HAP-1 (cell line): ENCODE measurements at regions not wholly inside any gene's neighbourhood (a gene's known extent, or its start where the extent isn't known, plus 50 kb on each side); places are given as distances from the start of the nearest gene placed in this dataset.
"Not testable (repeated sequence)": the region's sequence is repeated elsewhere in the genome, so short reads cannot be mapped to it uniquely, and the experiment has no call there.

Experiments used
- DNase-seq, 2 experiments: peaks; one replicate each; pipeline ENCODE4 v3.0.0-alpha.2; 2016 to 2020; ENCODE audit warnings: low spot score in 2 of 2
- H3K27me3 ChIP-seq: fragments of 250-450 bp; sonication (Bioruptor Pico); 2 replicates; pipeline ENCODE4 v1.5.1; 2020; ENCODE audit warnings: low read depth, mild to moderate bottlenecking, moderate library complexity
- H3K36me3 ChIP-seq: fragments of 250-450 bp; sonication (Bioruptor Pico); replicated peaks from 2 replicates; pipeline ENCODE4 v1.5.1; 2020; ENCODE audit warnings: mild to moderate bottlenecking
- H3K4me1 ChIP-seq: fragments of 250-450 bp; sonication (Bioruptor Pico); 2 replicates; pipeline ENCODE4 v1.5.1; 2020; ENCODE audit warnings: mild to moderate bottlenecking
- H3K4me3 ChIP-seq: fragments of 250-450 bp; sonication (Bioruptor Pico); 2 replicates; pipeline ENCODE4 v1.5.1; 2020; ENCODE audit warnings: mild to moderate bottlenecking, moderate library complexity
- H3K9me3 ChIP-seq: fragments of 250-450 bp; sonication (Bioruptor Pico); 2 replicates; pipeline ENCODE4 v1.5.1; 2020; ENCODE audit warnings: mild to moderate bottlenecking, moderate library complexity
- in situ Hi-C: fragments of 300-500 bp; cut with MboI; formaldehyde crosslinking; loops from 3 replicates; pipeline ENCODE4 v1.14.3; 2020; ENCODE audit warnings: low sequenced_read_pairs, inconsistent platforms, mixed read lengths

- peaks cover 53% of the 10 kb centered on the region for H3K4me1 ChIP-seq
- no peak overlapping the region for H3K4me3 ChIP-seq
- DNase-seq, result no peak
- H3K27me3 ChIP-seq, result no peaks in the 10 kb centered on the region
- no peaks in the 10 kb centered on the region for H3K9me3 ChIP-seq
- in situ Hi-C loops, result no loop called here
- no peaks in the 10 kb centered on the region for H3K36me3 ChIP-seq
Measured at GRCh38 chr20:17869295-17869994, 99.1 kb downstream of the SNX5 start.

GRCh38 chr20:17868700-17869231 is 99.8 kb downstream of the SNX5 start:
- Histone ChIP-seq H3K9me3 (no peaks in the 10 kb centered on the region), H3K27me3 (no peaks in the 10 kb centered on the region), H3K4me1 (peaks cover 51% of the 10 kb centered on the region), H3K36me3 (no peaks in the 10 kb centered on the region), H3K4me3 (no peak overlapping the region)
- in situ Hi-C loops, result no loop called here
- DNase-seq, result no peak

DNA sequence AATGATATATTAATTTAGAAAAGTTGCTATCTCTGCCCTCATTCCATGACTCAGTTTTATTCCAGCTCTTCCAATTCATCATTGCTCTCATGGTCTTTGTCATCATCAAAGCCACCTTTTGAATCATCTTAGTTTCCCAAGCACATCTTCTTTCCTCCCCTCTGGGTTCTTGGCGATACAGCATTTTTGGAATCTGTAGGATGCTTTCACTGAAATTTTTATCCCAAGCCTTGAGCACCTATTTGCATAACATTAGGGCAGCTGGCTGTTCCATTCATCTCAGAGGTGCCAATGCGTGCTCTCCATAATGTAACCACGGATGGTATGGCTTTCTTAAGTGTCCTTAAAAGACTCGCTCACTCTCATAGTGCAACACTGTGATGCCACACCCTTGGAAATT is 100.4 kb downstream of the SNX5 start:
- H3K4me1 ChIP-seq, result peaks cover 47% of the 10 kb centered on the region
- in situ Hi-C loops, result no loop called here
- no peaks in the 10 kb centered on the region for H3K9me3 ChIP-seq
- H3K36me3 ChIP-seq, result no peaks in the 10 kb centered on the region
- no peaks in the 10 kb centered on the region for H3K27me3 ChIP-seq
- H3K4me3 ChIP-seq, result no peak overlapping the region
- DNase-seq, result peak; percentile 74 to 89

- peaks cover 42% of the 10 kb centered on the region for H3K4me1 ChIP-seq
- in situ Hi-C loops, result no loop called here
- no peak for DNase-seq
- no peak overlapping the region for H3K4me3 ChIP-seq
- no peaks in the 10 kb centered on the region for H3K9me3 ChIP-seq
- no peaks in the 10 kb centered on the region for H3K36me3 ChIP-seq
- H3K27me3 ChIP-seq, result no peaks in the 10 kb centered on the region
Measured at GRCh38 chr20:17867131-17867925, 101.3 kb downstream of the SNX5 start.

GRCh38 chr20:17866234-17867001 is 102.2 kb downstream of the SNX5 start:
- no peaks in the 10 kb centered on the region for H3K36me3 ChIP-seq
- H3K4me1 ChIP-seq, result peaks cover 33% of the 10 kb centered on the region
- H3K27me3 ChIP-seq, result no peaks in the 10 kb centered on the region
- H3K9me3 ChIP-seq, result no peaks in the 10 kb centered on the region
- no peak overlapping the region for H3K4me3 ChIP-seq
- DNase-seq, result no peak
- in situ Hi-C loops, result no loop called here

GRCh38 chr20:17863577-17864292 is 104.9 kb downstream of the SNX5 start:
- Histone ChIP-seq H3K9me3 (no peaks in the 10 kb centered on the region), H3K36me3 (no peaks in the 10 kb centered on the region), H3K27me3 (no peaks in the 10 kb centered on the region), H3K4me3 (no peak overlapping the region), H3K4me1 (peaks cover 14% of the 10 kb centered on the region)
- in situ Hi-C loops, result no loop called here
- DNase-seq, result no peak

DNA sequence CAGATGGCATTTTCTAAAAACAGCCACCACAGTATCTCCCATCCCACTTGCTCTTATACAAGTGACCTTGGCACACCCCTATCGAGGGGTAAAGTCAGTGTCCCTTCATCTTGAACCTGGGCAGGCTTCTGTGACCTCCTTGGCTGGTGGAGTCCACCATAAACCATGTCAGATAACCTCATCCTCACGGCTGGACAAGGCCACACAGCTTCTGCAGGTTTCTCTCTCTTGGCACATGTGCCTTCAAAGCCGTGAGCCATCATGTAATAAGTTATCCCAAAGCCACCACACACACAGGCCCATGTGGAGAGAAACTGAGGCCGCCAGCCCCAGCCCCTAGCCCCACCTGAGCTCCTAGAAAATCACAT is 105.4 kb downstream of the SNX5 start:
- no peak overlapping the region for H3K4me3 ChIP-seq

GRCh38 chr20:17862171-17862570 is 106.4 kb downstream of the SNX5 start:
- H3K36me3 ChIP-seq, result no peaks in the 10 kb centered on the region
- H3K4me3 ChIP-seq, result no peak overlapping the region
- no peaks in the 10 kb centered on the region for H3K27me3 ChIP-seq
- H3K4me1 ChIP-seq, result no peaks in the 10 kb centered on the region
- in situ Hi-C loops, result no loop called here
- no peaks in the 10 kb centered on the region for H3K9me3 ChIP-seq
- DNase-seq, result no peak

More for the DNA sequence above, 105.4 kb downstream of the SNX5 start:
- H3K27me3 ChIP-seq, result no peaks in the 10 kb centered on the region
- no peaks in the 10 kb centered on the region for H3K36me3 ChIP-seq
- H3K9me3 ChIP-seq, result no peaks in the 10 kb centered on the region
- peaks cover 8% of the 10 kb centered on the region for H3K4me1 ChIP-seq
- DNase-seq, result no peak
- in situ Hi-C loops, result no loop called here

- H3K4me1 ChIP-seq, result not testable (repeated sequence)
Measured at GRCh38 chr20:17861620-17862019, 107.0 kb downstream of the SNX5 start.

GRCh38 chr20:17860301-17861197 is 108.0 kb downstream of the SNX5 start:
- no peaks in the 10 kb centered on the region; the same call in 1 of the 2 replicates for H3K4me1 ChIP-seq
- no peak for DNase-seq

More at GRCh38 chr20:17861620-17862019, 107.0 kb downstream of the SNX5 start:
- H3K36me3 ChIP-seq, DNase-seq, H3K9me3 ChIP-seq, in situ Hi-C loops, H3K27me3 ChIP-seq, H3K4me3 ChIP-seq: not testable (repeated sequence)

GRCh38 chr20:17859616-17860232 is 108.9 kb downstream of the SNX5 start:
- no peak overlapping the region for H3K4me3 ChIP-seq
- H3K4me1 ChIP-seq, result no peaks in the 10 kb centered on the region; the same call in 1 of the 2 replicates
- DNase-seq, result no peak
- in situ Hi-C loops, result no loop called here
- H3K27me3 ChIP-seq, result no peaks in the 10 kb centered on the region
- H3K36me3 ChIP-seq, result no peaks in the 10 kb centered on the region
- no peaks in the 10 kb centered on the region for H3K9me3 ChIP-seq

More at GRCh38 chr20:17860301-17861197, 108.0 kb downstream of the SNX5 start:
- in situ Hi-C loops, result no loop called here
- no peaks in the 10 kb centered on the region for H3K36me3 ChIP-seq
- H3K4me3 ChIP-seq, result no peak overlapping the region
- H3K9me3 ChIP-seq, result no peaks in the 10 kb centered on the region
- no peaks in the 10 kb centered on the region for H3K27me3 ChIP-seq

GRCh38 chr20:17859002-17859615 is 109.5 kb downstream of the SNX5 start:
- no peak for DNase-seq
- in situ Hi-C loops, result no loop called here

More at GRCh38 chr20:17859002-17859615, 109.5 kb downstream of the SNX5 start:
- Histone ChIP-seq H3K27me3 (no peaks in the 10 kb centered on the region), H3K36me3 (no peaks in the 10 kb centered on the region), H3K9me3 (no peaks in the 10 kb centered on the region), H3K4me3 (no peak overlapping the region), H3K4me1 (no peaks in the 10 kb centered on the region; the same call in 1 of the 2 replicates)
